ENCODE measurements at regions not wholly inside any gene's neighbourhood (a gene's known extent, or its start where the extent isn't known, plus 50 kb on each side); places are given as distances from the start of the nearest gene placed in this dataset.

GRCh38 chrX:39019056-39019455 lies 217.8 kb downstream of the MID1IP1 start:
- Histone ChIP-seq H3K36me3 (ENCODE audit: control insufficient read depth, insufficient read depth, low read length) (no peaks in the 10 kb centered on the region), H3K27me3 (ENCODE audit: control insufficient read depth, insufficient read depth, low read length) (no peaks in the 10 kb centered on the region), H3K4me3 (ENCODE audit: low read depth, low read length) (no peak overlapping the region)
- no peak for DNase-seq (ENCODE audit: low read depth)
- no peak for TF ChIP-seq CTCF (IDR thresholded peaks at IDR 0.05; ENCODE audit: insufficient read depth, low read length, poor library complexity, severe bottlenecking)

DNA sequence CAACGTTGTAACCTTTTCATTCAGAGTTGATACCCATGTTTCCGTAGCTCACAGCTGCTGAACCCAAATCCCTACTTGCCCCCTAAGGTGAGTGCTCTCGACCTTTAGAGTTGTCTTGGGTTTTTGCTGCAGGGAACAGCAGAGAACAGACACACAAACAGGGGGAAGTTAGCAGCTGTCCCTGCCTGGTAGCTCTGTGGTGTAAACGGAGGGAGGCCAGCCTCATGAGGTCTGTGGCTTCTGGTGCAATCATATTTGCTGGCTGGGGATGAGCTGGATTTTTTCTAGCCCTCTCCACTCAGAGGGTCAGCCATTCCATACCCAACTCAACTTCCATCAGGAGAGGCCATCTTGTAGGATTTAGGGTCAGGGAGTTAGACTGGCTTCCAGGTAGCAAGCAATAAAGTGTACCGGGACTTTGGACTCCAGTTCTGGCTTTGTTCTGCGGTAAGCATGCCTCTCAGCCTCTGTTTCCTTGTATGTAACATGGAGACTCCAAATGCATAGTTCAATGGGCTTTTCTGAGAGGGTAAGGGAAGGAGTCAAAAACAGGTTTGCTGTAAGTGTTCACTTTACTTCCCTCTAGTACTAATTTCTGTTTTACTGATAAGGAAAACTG lies 218.9 kb downstream of the MID1IP1 start:
- TF ChIP-seq CTCF (IDR thresholded peaks at IDR 0.05; ENCODE audit: insufficient read depth, low read length, poor library complexity, severe bottlenecking), result no peak
- H3K4me3 ChIP-seq (ENCODE audit: low read depth, low read length), result no peak overlapping the region
- H3K27me3 ChIP-seq (ENCODE audit: control insufficient read depth, insufficient read depth, low read length), result no peaks in the 10 kb centered on the region
- H3K36me3 ChIP-seq (ENCODE audit: control insufficient read depth, insufficient read depth, low read length), result no peaks in the 10 kb centered on the region
- no peak for DNase-seq (ENCODE audit: low read depth)

DNA sequence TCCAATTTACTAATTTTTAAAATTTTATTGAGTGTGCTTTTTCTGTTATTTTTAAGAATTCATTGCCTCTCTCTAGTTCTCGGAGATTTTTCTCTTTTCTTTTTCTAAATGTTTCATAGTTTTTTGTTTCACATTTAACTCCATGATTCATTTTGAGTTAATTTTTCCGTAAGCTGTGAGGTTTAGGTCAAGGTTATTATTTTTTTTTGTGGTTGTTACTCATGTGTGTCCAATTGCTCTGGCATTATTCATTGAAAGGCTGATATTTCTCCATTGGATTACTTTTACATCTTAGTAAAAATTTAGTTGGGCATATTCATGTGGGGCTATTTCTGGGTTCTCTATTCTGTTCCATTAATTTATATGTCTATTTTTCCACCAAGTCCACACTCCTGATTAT lies 220.8 kb downstream of the MID1IP1 start:
- DNase-seq (ENCODE audit: low read depth), result no peak
- Histone ChIP-seq H3K27me3 (ENCODE audit: control insufficient read depth, insufficient read depth, low read length) (no peaks in the 10 kb centered on the region), H3K36me3 (ENCODE audit: control insufficient read depth, insufficient read depth, low read length) (no peaks in the 10 kb centered on the region), H3K4me3 (ENCODE audit: low read depth, low read length) (no peak overlapping the region)
- no peak for TF ChIP-seq CTCF (IDR thresholded peaks at IDR 0.05; ENCODE audit: insufficient read depth, low read length, poor library complexity, severe bottlenecking)

DNA sequence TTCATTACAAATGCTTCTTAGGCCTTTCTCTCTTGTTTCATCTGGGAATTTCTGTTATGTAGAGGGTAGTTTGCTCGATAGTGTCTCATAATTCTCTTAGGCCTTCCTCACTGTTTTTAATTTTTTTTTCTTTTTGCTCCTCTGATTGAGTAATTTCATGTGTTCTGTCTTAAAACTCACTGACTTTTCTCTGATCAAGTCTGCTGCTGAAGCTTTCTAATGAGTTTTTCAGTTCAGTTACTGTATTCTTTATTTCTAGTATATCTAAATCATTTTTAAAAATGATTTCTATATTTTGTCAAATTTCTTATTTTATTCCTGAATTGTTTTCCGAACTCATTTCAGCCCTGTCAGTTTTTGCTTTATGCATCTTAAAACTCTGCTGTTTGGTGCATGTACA lies 228.0 kb downstream of the MID1IP1 start:
- no peaks in the 10 kb centered on the region for H3K36me3 ChIP-seq (ENCODE audit: control insufficient read depth, insufficient read depth, low read length)
- TF ChIP-seq CTCF (IDR thresholded peaks at IDR 0.05; ENCODE audit: insufficient read depth, low read length, poor library complexity, severe bottlenecking), result no peak
- no peaks in the 10 kb centered on the region for H3K27me3 ChIP-seq (ENCODE audit: control insufficient read depth, insufficient read depth, low read length)
- H3K4me3 ChIP-seq (ENCODE audit: low read depth, low read length), result no peak overlapping the region
- no peak for DNase-seq (ENCODE audit: low read depth)

- no peak for DNase-seq (ENCODE audit: low read depth)
These were observed 229.4 kb downstream of the MID1IP1 start for GRCh38 chrX:39030636-39031035.

More at GRCh38 chrX:39030636-39031035, 229.4 kb downstream of the MID1IP1 start:
- no peak for TF ChIP-seq CTCF (IDR thresholded peaks at IDR 0.05; ENCODE audit: insufficient read depth, low read length, poor library complexity, severe bottlenecking)
- no peaks in the 10 kb centered on the region for H3K36me3 ChIP-seq (ENCODE audit: control insufficient read depth, insufficient read depth, low read length)
- no peak overlapping the region for H3K4me3 ChIP-seq (ENCODE audit: low read depth, low read length)
- no peaks in the 10 kb centered on the region for H3K27me3 ChIP-seq (ENCODE audit: control insufficient read depth, insufficient read depth, low read length)
